HG02870 (cell line): ENCODE measurements at regions not wholly inside any gene's neighbourhood (a gene's known extent, or its start where the extent isn't known, plus 50 kb on each side); places are given as distances from the start of the nearest gene placed in this dataset.

ENCODE experiments used
- ATAC-seq: cut with Tn5 transposase; IDR thresholded peaks from one replicate; pipeline ENCODE4 v1.9.1; 2021; ENCODE audit warnings: mild to moderate bottlenecking, moderate library complexity; ENCODE audit not compliant: unreplicated experiment

- ATAC-seq, result no peak
Measured at GRCh38 chr6:105510746-105511145, 107.9 kb upstream of the PREP start.

DNA sequence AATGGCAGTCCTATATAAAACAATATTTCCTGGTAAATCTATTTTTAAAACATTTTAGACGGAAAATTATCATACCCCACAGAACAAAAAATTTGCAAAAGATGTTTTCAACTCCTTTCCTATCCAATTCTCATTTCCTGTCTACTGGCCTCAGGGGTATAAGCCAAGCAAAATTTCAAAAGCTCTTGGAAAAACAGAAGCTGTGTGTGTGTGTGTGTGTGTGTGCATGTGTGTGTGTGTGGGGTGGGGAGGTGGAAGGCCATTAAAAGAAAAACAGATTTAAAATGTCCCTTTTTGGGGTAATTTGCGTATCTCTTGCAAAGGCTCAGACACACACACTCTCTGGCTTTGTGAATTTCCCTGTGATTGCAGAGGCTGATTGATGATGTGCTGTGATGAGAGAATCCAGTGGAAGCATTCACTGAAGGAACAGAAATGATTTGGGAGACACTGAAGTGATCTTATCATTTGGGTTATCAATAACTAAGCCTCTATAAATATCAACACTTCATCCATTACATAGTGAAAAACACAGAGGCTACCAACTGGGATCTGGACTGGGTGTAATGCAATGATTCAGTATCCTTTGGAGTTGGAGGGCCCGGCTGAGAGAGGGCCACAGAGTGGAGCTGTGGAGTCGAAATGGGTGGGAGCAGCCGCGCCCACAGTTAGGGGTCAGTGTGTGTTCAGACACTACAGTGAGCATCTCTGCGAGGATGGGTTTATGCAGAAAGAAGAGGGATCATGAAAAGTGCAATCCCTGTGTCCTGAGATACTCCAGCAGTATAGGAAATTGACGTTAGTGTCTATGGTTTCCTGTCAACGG lies 106.8 kb upstream of the PREP start:
- ATAC-seq, result no peak

GRCh38 chr6:105507811-105508210 lies 104.9 kb upstream of the PREP start:
- no peak for ATAC-seq

DNA sequence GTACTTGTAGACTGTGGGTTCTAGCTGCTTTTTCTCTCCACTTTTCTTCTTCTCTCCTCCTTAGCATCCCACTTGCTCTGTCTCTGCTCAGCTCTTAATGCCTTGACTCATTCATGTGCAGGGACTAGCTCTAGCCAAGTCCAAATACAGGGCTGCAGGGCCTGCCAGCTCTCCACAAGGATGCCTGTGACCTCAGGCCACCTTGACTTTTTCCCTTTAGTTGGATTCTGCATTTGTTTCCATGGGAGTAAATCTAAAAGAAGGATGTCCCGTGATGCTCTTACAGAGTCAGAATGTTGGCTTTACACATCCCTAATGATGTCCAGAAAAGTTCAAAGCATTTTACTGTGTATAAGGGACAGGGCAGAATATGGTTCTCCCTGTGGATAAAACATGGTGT lies 101.8 kb upstream of the PREP start:
- no peak for ATAC-seq

DNA sequence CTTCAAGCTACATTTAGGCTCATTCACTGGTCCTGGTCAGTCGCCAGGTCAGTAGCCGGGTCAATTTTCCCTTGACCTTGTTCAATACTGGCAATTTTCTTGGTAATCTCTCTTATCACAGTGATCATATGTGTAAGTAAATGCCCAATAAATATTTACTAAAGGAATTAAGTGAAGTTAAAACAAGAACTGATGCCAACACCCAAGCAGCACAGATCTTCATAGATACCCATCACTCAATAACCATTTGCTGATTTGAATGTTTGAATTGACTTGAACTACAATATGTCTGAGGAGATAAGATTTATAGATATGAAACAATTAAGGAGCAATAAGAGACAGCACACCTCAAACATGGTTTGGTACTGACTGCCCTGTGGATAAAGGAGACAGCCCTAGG lies 100.8 kb upstream of the PREP start:
- ATAC-seq, result no peak

DNA sequence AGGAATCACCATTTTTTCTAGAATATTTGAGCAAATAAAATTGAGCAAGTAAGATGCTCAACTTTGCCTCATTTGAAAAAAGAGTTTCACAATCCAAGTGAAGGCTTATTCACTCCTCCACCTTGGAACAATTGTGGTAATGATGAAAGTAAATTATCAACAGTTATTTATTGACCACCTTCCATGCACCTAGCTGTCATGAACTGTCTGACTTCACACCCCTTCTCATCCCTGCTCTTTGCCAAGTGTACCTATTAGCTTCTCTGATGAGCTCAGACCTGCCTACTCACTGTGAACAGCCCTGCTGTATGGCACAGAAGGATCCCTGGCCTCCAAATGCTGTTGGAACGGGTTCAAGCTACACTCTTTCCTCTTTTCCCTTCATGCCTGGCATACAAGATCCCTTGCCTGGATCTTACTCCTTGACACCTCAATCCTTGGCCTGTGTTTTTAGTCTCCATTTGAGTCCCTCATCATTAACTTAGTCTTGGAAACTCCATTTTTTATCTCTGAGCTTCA lies 99.0 kb upstream of the PREP start:
- no peak for ATAC-seq

GRCh38 chr6:105501246-105501645 lies 98.4 kb upstream of the PREP start:
- ATAC-seq, result no peak

DNA sequence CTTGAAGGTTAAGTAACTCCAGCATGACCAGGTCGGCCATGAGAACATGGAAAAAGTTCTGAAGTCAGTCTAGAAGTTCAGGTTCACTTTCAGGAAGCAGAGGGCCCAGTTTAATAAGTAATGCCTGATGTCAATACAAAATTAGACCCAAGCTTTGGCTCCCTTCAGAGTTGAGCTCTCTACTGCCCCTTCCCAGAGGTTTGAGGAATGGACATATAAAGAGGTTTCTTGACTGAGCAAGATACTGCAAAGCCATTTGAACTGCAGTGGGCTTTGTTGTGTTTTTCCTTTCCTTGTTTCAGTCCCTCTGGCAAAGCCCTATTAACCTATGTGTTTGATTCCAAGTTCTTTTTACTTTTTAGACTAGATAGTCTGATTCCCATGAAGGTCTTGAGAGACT lies 97.8 kb upstream of the PREP start:
- ATAC-seq, result no peak

DNA sequence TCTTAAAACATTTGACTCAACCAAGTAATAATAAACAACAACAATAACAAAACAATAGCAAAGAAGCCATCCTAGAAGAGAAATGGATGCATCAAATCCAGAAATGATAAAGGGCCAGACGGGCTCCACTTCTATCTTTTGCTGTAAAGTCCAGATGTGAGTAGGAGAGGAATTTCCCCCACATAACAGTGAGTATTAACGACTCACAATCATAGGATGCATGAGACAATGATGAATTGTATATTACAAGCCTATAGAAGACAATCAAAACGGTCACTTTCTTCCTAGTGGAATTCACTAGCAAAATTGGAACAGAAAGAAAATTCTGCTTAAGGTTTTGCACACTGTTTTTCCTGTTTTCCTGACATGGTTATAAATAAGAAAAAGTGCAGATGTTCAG lies 97.0 kb upstream of the PREP start:
- ATAC-seq, result no peak

GRCh38 chr6:105499136-105499870 lies 96.4 kb upstream of the PREP start:
- no peak for ATAC-seq

- ATAC-seq, result no peak
Measured at GRCh38 chr6:105497549-105497948, 94.7 kb upstream of the PREP start.

DNA sequence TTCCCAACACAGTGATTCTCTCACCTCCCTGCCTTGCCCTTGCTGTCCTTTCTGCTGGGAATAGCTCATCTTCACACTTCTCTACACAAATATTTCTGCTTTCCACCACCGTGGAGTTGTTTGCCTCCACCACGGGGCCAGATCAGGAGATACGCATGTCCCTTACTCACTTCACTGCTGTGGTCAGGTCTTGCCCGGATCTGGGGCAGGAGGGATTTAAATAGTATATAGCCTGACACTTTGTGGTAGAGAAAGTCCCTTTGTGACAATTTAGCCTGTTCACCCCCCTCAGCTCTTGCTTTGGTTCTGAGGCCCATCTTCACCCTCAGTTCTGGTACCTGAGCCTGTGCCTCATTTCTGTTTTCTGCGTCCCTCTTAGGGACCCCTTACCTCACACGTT lies 92.6 kb upstream of the PREP start:
- peak; percentile 48 for ATAC-seq

- no peak for ATAC-seq
Measured at GRCh38 chr6:105494688-105495087, 91.8 kb upstream of the PREP start.

DNA sequence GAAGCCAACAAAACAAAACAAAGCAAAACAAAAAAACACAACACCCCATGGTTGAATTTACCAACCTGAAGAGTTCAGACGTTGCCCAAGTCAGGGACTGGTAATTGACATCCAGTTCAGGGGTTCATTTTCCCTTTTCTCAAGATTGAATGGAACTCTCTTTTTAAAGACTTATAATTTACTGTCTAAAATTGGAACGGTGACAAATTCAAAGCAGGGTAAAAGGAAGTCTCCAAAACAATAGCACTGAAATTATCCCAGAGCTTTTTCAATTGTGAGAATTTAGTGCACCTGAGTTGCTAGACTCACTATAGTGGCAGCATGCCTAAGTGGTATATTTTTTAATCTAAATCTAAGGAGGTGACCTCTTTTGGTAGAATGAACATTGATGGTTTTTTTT lies 90.9 kb upstream of the PREP start:
- ATAC-seq, result peak; percentile 4

- peak; percentile 80 for ATAC-seq
Measured at GRCh38 chr6:105492706-105493673, 90.1 kb upstream of the PREP start.

DNA sequence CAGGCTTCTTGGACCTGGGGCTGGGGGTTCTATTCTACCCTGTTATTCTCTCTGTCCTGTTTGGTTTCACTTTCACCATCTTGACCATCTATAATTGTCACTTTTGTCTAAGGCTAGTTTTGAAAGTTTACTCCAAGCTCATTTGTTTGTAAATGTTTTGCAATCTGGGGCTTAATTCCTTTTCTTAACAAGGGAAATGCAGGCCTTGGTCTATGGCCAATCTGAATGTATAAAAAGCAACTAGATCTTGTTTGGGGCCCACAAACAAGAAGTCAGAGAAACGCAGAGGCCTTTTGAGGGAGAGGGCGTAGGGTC lies 86.3 kb upstream of the PREP start:
- ATAC-seq, result no peak

GRCh38 chr6:105488516-105489215 lies 85.8 kb upstream of the PREP start:
- no peak for ATAC-seq

- no peak for ATAC-seq
Measured at GRCh38 chr6:105487040-105487790, 84.3 kb upstream of the PREP start.

DNA sequence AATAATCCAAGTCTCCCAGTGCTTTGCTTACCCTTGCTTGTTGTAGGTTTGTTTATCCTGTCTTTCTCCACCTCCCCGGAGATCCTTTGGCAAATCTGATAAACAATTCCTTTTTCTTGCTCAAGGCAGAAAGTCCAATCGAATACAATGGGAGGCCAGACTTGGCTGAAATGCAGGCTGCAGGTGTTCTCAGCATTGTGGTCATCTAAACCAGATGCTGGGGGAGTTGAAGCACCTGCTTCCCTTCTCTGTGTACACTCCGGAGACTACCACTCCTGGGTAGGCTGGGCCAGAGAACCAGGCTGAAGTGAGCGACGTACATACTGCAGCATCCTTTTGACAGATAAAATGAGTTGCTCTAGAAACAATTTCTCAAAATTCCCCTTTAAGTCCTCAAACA lies 82.6 kb upstream of the PREP start:
- no peak for ATAC-seq
